GM23338 (cell line): ENCODE measurements at regions not wholly inside any gene's neighbourhood (a gene's known extent, or its start where the extent isn't known, plus 50 kb on each side); places are given as distances from the start of the nearest gene placed in this dataset.

Experiments
- CREB1 ChIP-seq: fragments of 250-450 bp; sonication (Bioruptor Pico); IDR thresholded peaks from 2 replicates; pipeline ENCODE4 v1.5.0; 2020; ENCODE audit warnings: low read depth, mild to moderate bottlenecking, moderate library complexity
- CTCF ChIP-seq, 2 experiments: fragments of 200-600 bp in 1 of 2; sonication (generic) in 1 of 2; conservative IDR thresholded peaks; 2 replicates each; pipeline versions ENCODE4 v1.5.1 to v1.6.1; 2016 to 2017; ENCODE audit warnings: antibody characterized with exemption in 2 of 2, low read depth in 2 of 2, mild to moderate bottlenecking in 2 of 2, moderate library complexity in 1 of 2
- JUNB ChIP-seq: IDR thresholded peaks from one replicate; pipeline ENCODE4 v1.6.1; 2016; ENCODE audit warnings: antibody characterized with exemption; ENCODE audit not compliant: unreplicated experiment
- NANOG ChIP-seq: IDR thresholded peaks from 2 replicates; pipeline ENCODE4 v1.6.1; 2016; ENCODE audit warnings: antibody characterized with exemption, borderline replicate concordance
- REST ChIP-seq: IDR thresholded peaks from one replicate; pipeline ENCODE4 v1.6.1; 2018; ENCODE audit warnings: antibody characterized with exemption; ENCODE audit not compliant: unreplicated experiment
- STAT1 ChIP-seq: IDR thresholded peaks from one replicate; pipeline ENCODE4 v1.6.1; 2016; ENCODE audit warnings: antibody characterized with exemption; ENCODE audit not compliant: unreplicated experiment
- ZNF331 ChIP-seq: fragments of 250-450 bp; sonication (Bioruptor Pico); IDR thresholded peaks from 2 replicates; pipeline ENCODE4 v1.5.0; 2020; ENCODE audit warnings: low read depth, mild to moderate bottlenecking, moderate library complexity
- ZNF462 ChIP-seq: fragments of 250-450 bp; sonication (Bioruptor Pico); IDR thresholded peaks from 2 replicates; pipeline ENCODE4 v1.5.0; 2020; ENCODE audit warnings: mild to moderate bottlenecking, moderate library complexity

- no peak for TF ChIP-seq ZNF462 (CRISPR knock-in tag)
- TF ChIP-seq CREB1 (CRISPR knock-in tag): no peak
- no peak for TF ChIP-seq REST
- no peak for TF ChIP-seq ZNF331
- TF ChIP-seq NANOG: no peak
- TF ChIP-seq STAT1: no peak
- no peak for TF ChIP-seq CTCF (conservative IDR thresholded peaks at IDR 0.05; ENCODE audit: low read depth in 2 of 2)
- no peak for TF ChIP-seq JUNB
These were observed 59.2 kb upstream of the EYA2 start (continued) for GRCh38 chr20:46835418-46835817.
